AG09309 (cell line): ENCODE measurements at regions not wholly inside any gene's neighbourhood (a gene's known extent, or its start where the extent isn't known, plus 50 kb on each side); places are given as distances from the start of the nearest gene placed in this dataset.

Experiments used
- DNase-seq: peaks from one replicate; pipeline ENCODE4 v3.0.0-alpha.2; 2010; ENCODE audit warnings: low read depth
- H3K4me3 ChIP-seq: 2 replicates; pipeline ENCODE4 v1.5.1; 2011; ENCODE audit warnings: mild to moderate bottlenecking, low read depth, low read length, moderate library complexity; ENCODE audit not compliant: control insufficient read depth
- CTCF ChIP-seq: IDR thresholded peaks from 2 replicates; pipeline ENCODE4 v1.5.1; 2011; ENCODE audit warnings: mild to moderate bottlenecking, low read depth, low read length, inconsistent platforms; ENCODE audit not compliant: insufficient read depth, control insufficient read depth; ENCODE audit errors: missing control alignments

DNA sequence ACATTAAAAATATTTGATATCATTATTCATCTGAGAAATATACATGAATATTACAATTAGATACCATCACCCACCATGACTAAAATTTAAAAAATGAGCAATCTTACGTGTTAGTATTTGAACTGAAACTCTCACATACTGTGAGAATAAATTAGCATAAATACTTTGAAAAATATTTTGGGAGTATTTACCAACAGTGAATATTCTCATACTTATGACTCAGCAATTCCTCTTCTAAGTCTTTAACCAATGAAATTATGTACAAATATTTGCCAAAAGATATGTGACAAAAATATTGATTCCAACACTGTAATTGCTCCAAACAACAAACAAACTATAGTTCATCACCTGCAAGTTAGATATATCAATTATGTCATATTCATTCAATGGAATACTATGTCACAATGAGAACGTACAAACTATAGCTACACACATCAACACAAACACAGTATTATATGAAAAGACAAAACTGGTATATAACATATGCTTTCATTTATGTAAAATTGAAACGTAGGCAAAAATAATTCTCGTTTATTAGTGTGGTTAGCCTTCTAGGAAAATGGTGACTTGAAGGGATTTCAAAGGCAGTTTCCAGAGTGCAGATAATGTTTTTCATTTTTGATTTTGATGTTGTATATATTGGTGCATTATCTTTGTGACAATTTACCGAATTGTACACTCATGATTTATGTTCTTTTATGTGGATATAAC, 742.2 kb downstream of the SLC16A7 start:
- H3K4me3 ChIP-seq, result no peak overlapping the region
- no peak for TF ChIP-seq CTCF
- DNase-seq, result no peak

GRCh38 chr12:60345442-60345841, 749.6 kb downstream of the SLC16A7 start:
- no peak for TF ChIP-seq CTCF
- DNase-seq, result no peak
- H3K4me3 ChIP-seq, result no peak overlapping the region

DNA sequence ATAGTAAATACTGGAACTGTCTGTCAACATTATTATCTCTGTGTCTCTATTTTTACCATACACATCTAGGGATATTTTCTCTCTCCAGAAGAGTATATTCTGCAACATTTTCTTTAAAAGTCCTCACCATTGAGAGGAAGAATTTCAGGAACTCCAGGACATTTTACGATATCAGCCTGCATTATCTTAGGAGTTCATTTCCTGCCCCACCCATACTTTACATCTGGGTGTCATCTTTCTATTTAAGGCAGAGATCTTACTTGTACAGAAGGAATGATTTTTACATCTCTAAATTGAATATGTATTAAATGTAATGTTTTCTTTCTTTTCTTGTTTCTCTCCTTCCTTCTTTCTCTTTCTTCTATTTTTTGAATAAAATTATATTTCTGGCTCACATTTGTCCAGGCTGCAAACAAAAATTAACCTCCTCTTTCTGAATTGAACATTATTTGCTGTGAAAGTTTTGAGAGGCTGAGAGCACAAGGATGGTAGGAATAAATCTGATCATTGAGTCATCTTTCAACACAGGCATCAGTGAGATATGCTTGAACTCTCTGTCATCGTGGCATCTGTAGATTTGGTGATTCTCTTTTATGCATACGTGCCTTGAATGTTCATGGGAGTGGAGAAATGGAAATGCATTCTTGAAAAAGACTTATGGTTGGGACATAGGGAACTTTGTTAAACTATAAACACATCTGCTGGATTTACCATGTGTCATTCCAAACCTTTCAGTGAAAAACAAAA, 753.6 kb downstream of the SLC16A7 start:
- no peak for TF ChIP-seq CTCF
- H3K4me3 ChIP-seq, result no peak overlapping the region
- no peak for DNase-seq

GRCh38 chr12:60387356-60387755, 791.5 kb downstream of the SLC16A7 start:
- no peak for TF ChIP-seq CTCF
- no peak overlapping the region for H3K4me3 ChIP-seq
- no peak for DNase-seq

DNA sequence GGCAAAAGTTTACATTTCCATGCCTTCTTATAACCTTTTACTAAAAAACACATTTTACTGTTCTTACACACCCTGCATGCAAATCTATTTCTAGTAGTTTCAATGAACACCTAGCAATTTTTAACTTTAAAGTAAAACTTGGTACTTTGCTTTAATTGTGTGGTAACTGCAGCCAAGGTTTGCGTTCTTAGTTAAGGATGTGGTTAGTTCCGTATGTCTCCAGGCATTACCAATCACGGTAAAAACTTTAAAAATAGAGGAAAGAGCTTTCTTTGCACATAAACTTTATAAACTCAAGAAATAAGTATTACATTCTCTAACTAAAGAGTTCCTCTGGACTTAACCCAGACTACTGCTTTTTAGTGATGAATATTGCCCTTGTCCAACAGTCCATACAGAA, 795.2 kb downstream of the SLC16A7 start:
- peak; percentile 23 for DNase-seq
- TF ChIP-seq CTCF, result no peak

DNA sequence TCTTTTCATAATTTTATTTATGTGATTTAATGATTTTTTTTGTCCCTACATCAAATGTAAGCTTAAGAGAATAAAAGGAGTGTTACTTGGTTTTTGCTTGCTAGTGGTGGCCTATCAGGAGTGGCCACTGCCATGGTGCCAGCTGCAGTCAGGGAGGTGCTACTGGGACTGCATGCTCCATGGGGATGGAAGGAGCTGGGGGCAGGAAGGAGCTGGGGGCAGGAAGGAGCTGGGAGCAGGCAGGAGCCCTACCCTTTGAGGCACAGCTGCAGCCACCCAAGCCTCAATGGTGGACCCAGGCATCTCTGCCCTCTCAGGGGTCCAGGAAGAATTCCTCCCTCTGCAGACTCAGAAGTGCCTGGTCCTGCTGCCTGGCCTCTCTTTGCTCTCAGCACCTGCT, 796.0 kb downstream of the SLC16A7 start:
- no peak for TF ChIP-seq CTCF
- no peak for DNase-seq
- no peak overlapping the region for H3K4me3 ChIP-seq

More for the DNA sequence above, 795.2 kb downstream of the SLC16A7 start:
- H3K4me3 ChIP-seq, result no peak overlapping the region
